Erythroblast (primary cell): ENCODE measurements at regions not wholly inside any gene's neighbourhood (a gene's known extent, or its start where the extent isn't known, plus 50 kb on each side); places are given as distances from the start of the nearest gene placed in this dataset.

Source experiments
- GATA1 ChIP-seq: IDR thresholded peaks from 2 replicates; pipeline ENCODE4 v1.6.1; 2011; ENCODE audit warnings: low read depth, mild to moderate bottlenecking, control low read depth, low read length, moderate library complexity
- POLR2A ChIP-seq: IDR thresholded peaks from 2 replicates; pipeline ENCODE4 v1.6.1; 2011; ENCODE audit warnings: mild to moderate bottlenecking, low read length

DNA sequence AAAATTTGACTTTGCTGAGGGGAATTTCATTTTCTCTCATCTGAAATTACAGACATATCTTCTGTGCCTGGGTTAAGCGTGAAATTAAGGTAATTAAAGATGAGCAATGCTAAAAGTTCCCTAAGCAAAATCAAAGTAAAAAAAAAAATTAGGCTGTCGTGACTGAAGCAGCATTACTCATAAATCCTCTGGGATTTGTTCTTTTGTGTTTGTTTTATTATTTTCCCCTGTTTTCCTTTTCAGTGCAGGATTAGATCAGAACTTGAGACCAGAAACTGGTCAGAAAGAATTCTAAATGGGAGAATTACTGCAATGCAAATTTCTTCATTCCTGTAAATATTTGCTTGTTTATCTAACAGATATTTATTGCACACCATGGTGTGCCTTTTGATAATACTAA, 141.4 kb upstream of the BET1 start:
- TF ChIP-seq POLR2A (no peak), GATA1 (no peak)
